Left ventricle myocardium superior (tissue), 1 donor: ENCODE measurements at regions not wholly inside any gene's neighbourhood (a gene's known extent, or its start where the extent isn't known, plus 50 kb on each side); places are given as distances from the start of the nearest gene placed in this dataset.
"Not testable (repeated sequence)": the region's sequence is repeated elsewhere in the genome, so short reads cannot be mapped to it uniquely, and the experiment has no call there.

Source experiments
- ATAC-seq: fragments of 200-7000 bp; cut with Tn5 transposase; one replicate; pipeline ENCODE4 v1.9.1; 2020; ENCODE audit warnings: mild to moderate bottlenecking, moderate library complexity
- DNase-seq: peaks from one replicate; pipeline ENCODE4 v3.0.0-alpha.2; 2020
- intact Hi-C: fragments of 100-400 bp; cut with micrococcal nuclease; formaldehyde crosslinking; loops from one replicate; pipeline ENCODE4 v1.11.0; 2022
- donor health status: DM: no; HTN: yes; CAD: no; lungs with severe emphysema.

DNA sequence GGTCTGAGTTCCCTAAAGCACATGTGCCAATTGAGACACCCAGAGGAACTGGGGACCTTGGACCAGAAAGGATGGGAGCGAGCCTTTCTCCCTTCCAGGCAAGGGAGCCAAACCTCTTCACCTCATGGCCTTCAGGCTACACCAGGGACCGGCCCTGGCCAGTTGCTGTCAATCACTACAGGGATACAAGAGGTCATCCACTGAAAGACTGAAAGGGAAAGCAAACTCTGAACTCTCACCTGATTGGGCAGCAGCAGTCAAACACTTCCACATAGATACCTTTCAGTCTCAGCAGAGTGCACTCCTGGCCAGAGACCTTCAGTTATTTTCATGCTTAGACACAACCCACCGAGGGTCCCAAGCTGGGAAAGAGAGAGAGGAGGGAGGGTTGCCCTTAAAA lies 1956.0 kb upstream of the LRRTM1 start:
- ATAC-seq = no peak
- intact Hi-C loops = no loop called here
- no peak for DNase-seq

DNA sequence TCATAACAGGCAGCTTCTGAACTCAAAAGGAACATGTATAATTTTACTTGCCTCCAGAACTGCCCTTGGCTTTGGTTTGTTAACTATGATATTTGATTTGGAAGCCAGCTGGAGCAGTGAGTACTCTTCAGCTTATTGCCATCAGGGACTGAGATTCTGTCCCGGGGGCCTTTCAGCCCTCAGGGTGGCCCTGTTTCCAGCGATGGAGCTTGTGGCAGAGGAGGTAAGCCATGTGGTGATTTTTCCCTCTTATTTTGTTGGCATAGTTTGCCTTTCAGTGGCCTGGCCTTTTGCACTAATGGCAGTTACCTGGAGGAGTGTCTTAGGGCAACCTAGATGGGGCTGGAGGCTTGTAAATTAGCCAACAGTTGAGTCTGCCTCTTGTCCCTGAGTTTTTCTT lies 1955.0 kb upstream of the LRRTM1 start:
- no peak for ATAC-seq
- intact Hi-C loops = no loop called here
- no peak for DNase-seq

DNA sequence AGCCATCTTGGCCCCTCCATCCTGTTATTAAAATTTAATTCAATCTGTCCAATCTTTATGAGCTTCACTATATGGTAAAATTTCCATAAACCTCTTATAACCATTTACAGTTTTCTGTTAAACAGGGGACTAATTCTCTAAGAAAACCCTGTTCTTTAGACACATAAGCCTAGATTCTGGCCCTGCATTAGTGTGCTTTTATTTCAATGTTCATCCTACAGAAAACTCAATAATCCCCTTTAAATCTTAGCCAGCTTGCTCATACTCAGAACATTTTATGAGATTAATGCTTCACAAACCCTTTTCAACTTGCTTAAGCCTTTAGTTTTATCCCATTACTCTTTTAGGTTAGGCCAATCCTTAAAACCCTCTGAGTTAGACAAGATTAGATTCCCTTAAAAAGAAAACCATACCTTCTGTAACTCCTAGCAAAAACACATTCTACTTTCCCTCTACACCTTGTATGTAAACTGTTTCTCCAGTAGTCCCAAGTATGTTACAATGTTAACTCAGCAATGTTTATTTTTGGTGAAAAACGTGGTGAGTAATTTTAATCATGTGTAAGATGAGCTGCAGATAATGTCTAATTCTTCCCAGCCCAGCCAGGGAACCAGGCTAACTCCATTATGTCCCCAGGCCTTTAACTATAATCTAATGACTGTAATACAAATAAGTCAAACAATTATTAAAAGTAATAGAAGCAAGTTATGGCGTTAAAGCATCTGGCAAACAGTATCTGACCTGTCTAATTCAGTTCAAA lies 1953.4 kb upstream of the LRRTM1 start:
- no peak for DNase-seq
- intact Hi-C loops = no loop called here
- ATAC-seq = no peak

DNA sequence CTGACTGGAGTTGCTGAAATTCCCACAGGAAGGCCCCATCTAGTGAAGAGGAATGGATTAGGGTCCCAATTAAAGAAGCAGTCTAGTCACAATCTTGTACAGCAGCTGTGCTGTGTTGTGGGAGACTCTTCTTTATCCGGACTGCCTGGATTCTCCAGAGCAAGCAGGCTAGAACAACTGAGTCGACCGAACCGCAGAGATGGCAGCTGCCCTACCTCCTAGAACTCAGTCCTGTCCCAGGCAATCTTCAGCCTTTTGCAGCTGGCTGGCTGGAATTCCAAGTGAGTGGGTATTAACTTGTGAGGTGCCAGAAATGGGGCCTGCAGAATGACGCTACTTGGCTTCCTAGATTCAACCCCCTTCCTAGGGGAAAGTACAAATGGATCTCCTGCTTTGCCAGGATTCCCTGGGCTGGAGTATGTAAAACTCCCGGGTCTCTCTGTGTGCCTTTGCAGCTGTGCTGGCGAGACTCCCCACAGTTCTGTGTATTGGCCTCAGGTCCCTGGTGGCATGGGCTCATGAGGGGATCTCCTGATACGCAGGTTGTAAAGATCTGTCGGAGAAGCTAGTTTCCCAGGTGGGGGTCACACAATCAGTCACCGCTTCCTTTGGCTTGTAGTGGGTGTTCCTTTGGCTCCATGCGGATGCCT lies 1952.6 kb upstream of the LRRTM1 start:
- ATAC-seq (peak; percentile 41), DNase-seq (peak; percentile 29)
- intact Hi-C loops = no loop called here

DNA sequence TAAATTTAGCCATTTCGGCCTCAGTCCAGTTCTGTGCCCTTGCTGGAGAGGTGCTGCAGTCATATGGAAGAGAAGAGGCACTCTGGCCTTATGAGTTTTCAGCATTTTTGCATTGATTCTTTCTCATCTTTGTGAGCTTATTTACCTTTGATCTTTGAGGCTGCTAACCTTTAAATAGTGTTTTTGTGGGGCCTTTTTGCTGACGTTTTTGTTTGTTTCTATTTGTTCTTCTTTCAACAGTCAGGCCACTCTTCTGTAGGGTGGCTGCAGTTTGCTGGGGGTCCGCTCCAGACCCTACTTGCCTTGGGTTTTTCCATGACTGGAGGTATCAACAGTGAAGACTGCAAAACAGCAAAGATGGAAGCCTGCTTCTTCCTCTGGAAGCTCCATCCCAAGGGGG lies 1951.7 kb upstream of the LRRTM1 start:
- intact Hi-C loops = no loop called here
- DNase-seq (no peak), ATAC-seq (no peak)

DNA sequence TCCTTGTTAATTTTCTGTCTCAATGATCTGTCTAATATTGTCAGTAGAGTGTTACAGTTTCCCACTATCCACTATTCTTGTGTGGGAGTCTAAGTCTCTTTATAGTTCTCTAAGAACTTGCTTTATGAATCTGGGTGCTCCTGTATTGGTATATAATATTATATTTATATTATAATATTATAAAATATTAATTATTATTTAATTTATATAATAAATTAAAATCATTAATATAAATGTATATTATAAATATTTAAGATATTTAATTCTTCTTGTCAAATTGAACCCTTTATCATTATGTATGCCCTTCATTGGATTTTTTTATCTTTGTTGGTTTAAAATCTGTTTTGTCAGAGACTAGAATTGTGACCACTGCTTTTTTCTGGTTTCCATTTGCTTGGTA lies 1950.2 kb upstream of the LRRTM1 start:
- ATAC-seq (no peak), DNase-seq (no peak)
- intact Hi-C loops = no loop called here

DNA sequence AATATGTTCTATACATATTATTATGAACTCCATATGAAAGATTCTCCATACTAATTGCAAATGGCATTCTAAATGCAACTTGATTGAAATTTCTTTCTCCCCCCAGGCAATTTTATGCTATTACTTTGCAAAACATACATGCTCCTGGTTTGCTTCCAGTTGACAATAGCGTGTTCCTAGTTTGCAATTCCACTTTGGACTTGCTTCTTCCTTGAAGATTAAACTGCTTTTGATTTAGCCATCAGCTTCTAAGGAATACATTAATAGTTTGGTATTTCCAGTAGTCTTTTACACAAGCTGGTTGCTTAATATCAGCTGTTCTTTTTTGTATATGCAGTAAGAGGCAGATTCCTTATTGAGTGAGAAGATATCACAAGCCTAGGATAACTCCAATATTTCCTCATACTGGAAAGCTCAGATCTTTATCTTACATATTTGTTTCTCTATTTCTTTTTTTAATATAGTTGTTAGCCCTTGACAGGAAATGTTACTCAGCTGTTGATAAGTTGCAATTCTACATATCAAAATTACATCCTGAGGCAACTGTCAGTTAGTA lies 1941.7 kb upstream of the LRRTM1 start:
- no peak for DNase-seq
- ATAC-seq = no peak
- intact Hi-C loops = no loop called here

DNA sequence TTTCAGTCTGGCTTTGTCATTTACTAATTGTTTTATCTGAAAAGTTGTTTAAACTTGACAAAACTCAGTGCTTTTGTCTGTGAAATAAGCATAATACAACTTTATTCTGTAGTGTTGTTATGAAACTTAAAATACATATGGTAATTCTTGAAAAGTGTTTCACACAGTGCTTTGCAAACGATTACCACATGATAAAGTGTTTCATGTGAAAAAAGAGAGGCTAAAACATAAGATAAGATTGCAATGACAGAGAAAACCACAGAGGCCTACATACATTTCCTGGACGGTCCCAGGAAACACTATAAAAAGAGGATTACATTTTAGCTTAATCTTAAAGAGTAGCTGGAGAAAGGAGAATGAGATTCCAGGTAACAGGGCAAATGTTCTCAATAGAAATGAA lies 1934.6 kb upstream of the LRRTM1 start:
- ATAC-seq (no peak), DNase-seq (no peak)
- intact Hi-C loops = no loop called here

DNA sequence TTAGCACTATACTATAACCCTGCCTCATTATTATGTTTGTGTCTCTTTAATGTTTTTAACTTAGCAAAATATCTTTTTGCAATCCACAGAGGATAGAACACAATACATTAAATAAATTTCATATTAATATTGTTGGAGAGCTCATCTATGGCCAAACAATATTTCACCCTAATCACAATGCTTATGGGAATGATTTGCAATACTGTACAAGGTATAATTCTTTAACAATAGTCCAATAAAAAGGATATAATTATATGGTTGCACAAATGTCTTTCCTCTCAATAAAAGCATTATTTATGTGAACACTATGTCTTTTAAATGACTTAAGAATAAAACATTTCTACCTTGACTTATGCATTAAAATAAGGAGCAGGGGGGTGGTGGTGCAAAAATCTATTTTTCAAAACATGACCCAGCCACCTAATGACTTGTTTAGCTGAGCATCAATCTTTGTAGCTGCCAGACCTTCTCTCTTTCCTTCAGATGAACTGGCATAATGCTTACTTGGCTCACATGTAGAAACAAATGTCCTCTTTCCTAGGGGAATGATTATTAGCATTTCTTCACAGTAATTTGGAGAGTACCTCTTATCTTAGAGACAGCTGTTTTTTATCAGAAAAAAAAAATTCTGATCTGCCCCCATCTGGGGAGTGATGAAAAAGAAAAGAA lies 1933.6 kb upstream of the LRRTM1 start:
- ATAC-seq (no peak), DNase-seq (no peak)
- intact Hi-C loops = no loop called here

DNA sequence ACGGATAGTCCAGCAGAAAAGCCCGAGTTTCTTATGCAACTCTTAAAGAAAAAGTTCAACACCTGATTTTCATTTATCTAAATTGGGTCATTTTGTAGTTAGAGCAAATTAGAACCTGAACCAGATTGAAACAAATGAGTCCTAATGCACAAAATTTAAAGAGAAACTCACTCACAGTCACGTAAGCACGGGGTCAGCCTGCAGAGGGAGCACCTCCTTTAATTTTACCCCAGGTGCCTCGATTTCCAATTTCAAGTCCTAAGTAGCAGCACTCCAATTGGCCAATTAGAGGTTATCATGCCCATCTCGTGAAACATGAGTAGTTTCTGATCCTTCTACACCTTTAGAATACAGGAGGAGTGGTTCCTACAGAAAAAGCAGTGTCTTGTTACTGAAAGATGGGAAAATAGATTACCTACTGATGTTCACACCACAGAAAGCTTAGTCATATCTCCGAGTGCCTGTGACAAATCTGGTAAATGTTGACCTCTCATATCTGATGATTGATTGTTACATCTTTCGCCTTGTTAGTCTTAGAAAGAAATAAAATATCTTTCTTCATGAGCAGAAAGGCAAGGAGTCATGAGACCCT lies 1929.8 kb upstream of the LRRTM1 start:
- intact Hi-C loops = no loop called here
- ATAC-seq = no peak
- DNase-seq = no peak

DNA sequence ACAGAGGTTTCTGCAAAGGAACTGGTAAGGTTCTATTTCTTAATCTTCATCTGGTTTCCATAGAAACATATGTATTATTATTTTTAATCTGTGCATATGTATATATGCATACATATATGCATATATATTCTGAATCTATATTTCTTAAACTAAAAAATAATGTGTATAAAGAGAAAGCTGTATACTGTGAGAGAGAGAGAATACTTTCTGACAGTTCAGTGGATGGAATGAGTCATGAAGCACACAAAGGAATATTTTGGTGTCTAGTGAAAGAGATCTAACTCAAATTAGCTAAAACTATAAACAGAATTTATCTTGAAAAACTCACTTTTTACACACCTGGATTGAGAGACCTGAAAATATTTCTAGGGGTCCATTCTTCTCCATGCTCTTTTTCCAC lies 1929.3 kb upstream of the LRRTM1 start:
- DNase-seq (no peak), ATAC-seq (no peak)
- intact Hi-C loops = no loop called here

DNA sequence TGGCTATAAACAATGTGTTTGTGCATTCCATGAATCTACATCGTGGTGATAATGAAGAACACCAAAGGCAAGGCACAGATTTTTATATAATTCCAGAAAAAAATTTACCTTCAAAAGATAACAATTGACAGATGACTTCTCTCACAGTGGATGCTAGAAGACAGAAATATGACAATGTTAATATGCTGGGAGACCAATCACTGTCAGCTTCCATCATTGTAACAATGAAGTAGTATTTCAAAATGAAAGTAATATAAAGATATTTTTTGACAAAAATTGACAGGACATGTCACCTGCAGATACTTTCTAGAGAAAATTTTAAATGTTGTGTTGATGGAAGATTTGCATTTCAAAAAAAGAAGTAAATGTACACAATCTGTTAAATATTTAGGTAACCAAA lies 1925.9 kb upstream of the LRRTM1 start:
- DNase-seq = no peak
- intact Hi-C loops = no loop called here
- ATAC-seq = no peak

DNA sequence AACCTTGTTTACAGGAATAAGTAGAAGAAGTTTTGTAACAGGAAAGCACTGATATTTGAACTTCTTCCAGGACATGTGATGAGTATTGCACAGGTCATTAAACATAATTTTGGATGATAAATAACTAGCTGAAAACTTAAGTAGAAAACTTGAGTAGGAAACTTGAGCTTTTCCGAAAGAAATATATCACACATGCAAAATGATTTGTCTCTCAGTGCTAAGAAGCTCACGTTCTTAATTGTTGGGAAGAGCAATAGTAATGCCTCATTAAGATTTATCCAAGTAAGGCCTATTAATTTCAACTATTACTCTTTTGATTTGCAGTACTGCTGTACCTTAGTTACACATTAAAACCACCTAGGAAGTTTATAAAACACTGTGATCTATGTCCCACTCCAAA lies 1921.9 kb upstream of the LRRTM1 start:
- DNase-seq (no peak), ATAC-seq (no peak)
- intact Hi-C loops = no loop called here

DNA sequence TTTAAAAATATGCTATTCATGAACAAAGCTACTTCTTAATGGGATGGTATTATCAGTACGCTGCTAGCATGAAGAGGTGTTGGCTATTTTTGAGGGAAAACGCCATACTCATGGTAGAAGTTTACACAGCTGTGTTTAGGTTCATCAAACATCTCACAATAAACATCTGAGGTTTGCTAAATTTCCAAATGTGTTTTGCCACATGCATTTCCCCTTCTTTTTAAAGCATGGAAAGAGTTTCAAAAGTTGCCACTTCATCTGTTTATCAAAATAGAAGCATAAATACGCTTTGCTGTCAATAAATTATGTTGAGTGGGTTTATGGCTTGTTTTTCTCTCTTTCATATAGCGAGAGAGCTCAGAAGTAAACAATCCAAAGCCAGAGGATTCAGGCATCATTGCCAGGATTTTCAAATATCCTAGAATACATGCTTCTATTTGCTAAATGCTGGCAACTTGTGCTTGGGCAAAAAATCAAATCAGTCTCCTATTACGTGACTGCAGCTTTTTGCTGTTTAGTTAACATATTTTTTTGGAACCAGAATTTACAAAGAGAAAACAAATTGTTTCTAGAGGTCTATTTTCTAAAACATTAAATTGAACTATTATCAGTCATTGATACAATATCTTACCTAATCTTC lies 1919.9 kb upstream of the LRRTM1 start:
- intact Hi-C loops = no loop called here
- ATAC-seq (no peak), DNase-seq (no peak)

DNA sequence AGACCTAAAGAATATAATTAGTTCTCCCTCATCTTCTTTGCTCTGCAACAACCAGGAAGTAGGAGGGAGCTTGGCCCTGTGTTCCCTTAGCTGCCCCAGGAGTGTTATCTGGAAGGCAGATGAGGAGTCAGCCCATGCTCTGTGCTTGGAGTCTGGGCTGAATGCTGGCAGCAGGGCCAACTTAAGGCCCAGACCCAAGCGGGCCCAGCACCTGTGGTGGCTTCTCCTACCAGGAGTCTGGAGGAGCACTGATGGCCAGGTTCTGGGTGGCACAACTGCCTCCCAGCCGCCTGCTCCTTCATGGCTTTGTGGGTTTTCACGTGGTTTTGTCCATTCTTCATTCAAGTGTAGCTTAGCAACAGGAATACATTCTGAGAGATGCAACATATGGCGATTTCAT lies 1910.7 kb upstream of the LRRTM1 start:
- DNase-seq (no peak), ATAC-seq (no peak)
- intact Hi-C loops = no loop called here

DNA sequence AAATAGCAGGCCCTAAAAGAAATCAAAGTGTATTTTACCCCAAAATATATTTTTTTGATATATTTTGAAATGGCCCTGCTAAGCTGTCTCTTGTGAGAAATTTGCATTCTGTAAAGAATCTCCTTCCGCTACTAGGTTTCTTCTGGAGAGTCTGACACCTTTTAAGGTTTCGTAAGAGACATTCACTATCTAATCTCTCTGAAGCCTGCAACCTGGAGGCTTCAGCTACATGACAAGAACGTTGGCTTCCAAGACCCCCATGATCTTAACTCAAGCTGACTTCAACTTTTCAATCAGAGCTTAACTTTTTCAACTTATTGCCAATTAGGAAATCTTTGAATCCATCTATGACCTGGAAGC lies 1894.9 kb upstream of the LRRTM1 start:
- no peak for DNase-seq
- intact Hi-C loops = no loop called here
- ATAC-seq = no peak

DNA sequence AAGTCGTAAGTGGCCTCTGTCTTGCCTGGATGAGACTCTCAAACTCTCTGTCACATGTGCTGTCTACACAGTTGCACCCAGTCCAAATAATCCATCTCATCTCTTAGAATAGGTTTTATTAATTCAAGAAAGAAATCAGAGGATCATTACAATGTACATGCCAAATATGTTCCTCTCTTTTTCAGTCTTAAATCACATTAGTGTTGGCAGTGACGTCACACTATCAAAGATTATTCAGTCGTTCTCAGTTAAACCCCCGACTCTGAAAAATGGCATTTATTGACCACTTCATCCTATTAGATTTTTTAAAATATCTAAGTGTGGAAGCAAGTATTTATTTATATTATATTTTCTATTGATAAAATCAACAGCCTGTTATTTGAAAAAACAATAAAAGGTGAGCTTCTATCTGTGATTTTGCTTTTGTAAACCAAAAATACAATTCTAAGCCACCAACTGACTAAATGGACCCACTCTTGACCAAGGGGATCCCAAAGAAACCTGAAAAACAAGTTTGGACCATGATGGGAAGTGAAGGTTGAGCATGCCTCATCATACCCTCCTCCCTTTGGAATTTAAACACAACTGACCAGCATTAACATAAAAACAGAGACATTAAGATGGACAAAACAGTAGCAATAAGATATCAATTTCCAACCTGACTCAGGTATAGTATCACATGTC lies 1894.4 kb upstream of the LRRTM1 start:
- ATAC-seq (no peak), DNase-seq (no peak)
- intact Hi-C loops = no loop called here

DNA sequence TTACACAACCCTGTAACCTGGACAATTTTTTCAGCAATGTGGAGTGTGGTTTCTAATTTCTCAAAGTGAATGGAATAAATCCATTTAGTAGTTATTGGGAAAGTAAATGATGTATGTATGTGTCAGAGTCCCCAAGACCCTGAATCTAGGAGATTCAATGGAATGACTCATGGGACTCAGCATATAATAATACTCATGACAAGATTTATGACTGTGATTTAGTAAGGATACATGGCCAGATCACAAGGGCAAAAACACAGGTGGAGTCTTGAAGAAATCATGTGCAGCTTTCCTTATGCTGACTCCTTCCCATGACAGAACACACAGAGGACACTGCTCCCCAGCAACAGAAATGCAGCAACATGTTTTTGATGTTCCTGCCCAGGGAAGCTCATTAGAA lies 1877.7 kb upstream of the LRRTM1 start:
- DNase-seq (no peak), ATAC-seq (no peak)
- intact Hi-C loops = no loop called here

DNA sequence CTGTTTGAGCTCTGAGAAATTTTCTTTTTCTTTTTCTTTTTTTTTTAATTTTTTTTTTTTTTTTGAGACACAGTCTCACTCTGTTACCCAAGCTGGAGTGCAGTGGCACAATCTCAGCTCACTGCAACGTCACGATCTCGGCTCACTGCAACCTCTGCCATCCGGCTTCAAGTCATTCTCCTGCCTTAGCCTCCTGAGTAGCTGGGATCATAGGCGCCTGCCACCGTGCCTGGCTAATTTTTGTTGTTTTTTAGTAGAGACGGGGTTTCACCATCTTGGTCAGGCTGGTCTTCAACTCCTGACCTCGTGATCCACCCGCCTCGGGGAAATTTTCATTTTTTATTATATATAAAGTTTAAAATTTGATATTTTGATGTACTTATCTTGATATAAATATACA lies 1870.7 kb upstream of the LRRTM1 start:
- intact Hi-C loops, DNase-seq, ATAC-seq: not testable (repeated sequence)
